Activated CD8-positive, alpha-beta memory T cell treated with anti-CD3 and anti-CD28 coated beads for 36 hours (primary cell): ENCODE measurements at regions not wholly inside any gene's neighbourhood (a gene's known extent, or its start where the extent isn't known, plus 50 kb on each side); places are given as distances from the start of the nearest gene placed in this dataset.
"Not testable (repeated sequence)": the region's sequence is repeated elsewhere in the genome, so short reads cannot be mapped to it uniquely, and the experiment has no call there.

ENCODE experiments used
- CTCF ChIA-PET: fragments of 350-600 bp; sonication (Branson Sonifier 250); formaldehyde crosslinking; loops from one replicate; lab custom pipeline; 2021; ENCODE audit warnings: antibody characterized with exemption; lab: Charles Lee
- POLR2A ChIA-PET: fragments of 350-600 bp; sonication (Branson Sonifier 250); formaldehyde crosslinking; loops from one replicate; lab custom pipeline; 2021; ENCODE audit warnings: antibody characterized with exemption; lab: Charles Lee

GRCh38 chr21:31443736-31444521 lies 99.9 kb upstream of the TIAM1 start:
- POLR2A ChIA-PET: no interaction called here
- CTCF ChIA-PET: no interaction called here

- CTCF ChIA-PET: no interaction called here
- POLR2A ChIA-PET: no interaction called here
Measured at GRCh38 chr21:31442339-31442738, 98.3 kb upstream of the TIAM1 start.

GRCh38 chr21:31429506-31429905 lies 85.4 kb upstream of the TIAM1 start:
- ChIA-PET POLR2A (no interaction called here), CTCF (no interaction called here)

- POLR2A ChIA-PET: interaction anchor here (0.5 kb wide), 1 partner anchor 65 kb away, joined by 3 read pairs; no protein-coding TSS in a partner anchor
- CTCF ChIA-PET: interaction anchor here (1.2 kb wide), 1 partner anchor 72 kb away, joined by 4 read pairs; no protein-coding TSS in a partner anchor
Measured at GRCh38 chr21:31426235-31426797, 82.3 kb upstream of the TIAM1 start.

- CTCF ChIA-PET: no interaction called here
- POLR2A ChIA-PET: interaction anchor here (0.6 kb wide), 1 partner anchor 9 kb away, joined by 3 read pairs; no protein-coding TSS in a partner anchor
Measured at GRCh38 chr21:31425138-31425537, 81.1 kb upstream of the TIAM1 start.

- ChIA-PET CTCF (interaction anchor here (0.6 kb wide), 1 partner anchor 219 kb away, joined by 3 read pairs; no protein-coding TSS in a partner anchor), POLR2A (no interaction called here)
Measured at GRCh38 chr21:31424058-31424457, 80.0 kb upstream of the TIAM1 start.

GRCh38 chr21:31420988-31421387 lies 76.9 kb upstream of the TIAM1 start:
- POLR2A ChIA-PET: no interaction called here
- CTCF ChIA-PET: no interaction called here

GRCh38 chr21:31420354-31420753 lies 76.3 kb upstream of the TIAM1 start:
- ChIA-PET POLR2A (no interaction called here), CTCF (no interaction called here)

GRCh38 chr21:31418377-31419001 lies 74.4 kb upstream of the TIAM1 start:
- ChIA-PET CTCF (no interaction called here), POLR2A (no interaction called here)

- POLR2A ChIA-PET, CTCF ChIA-PET: not testable (repeated sequence)
Measured at GRCh38 chr21:31417214-31417613, 73.2 kb upstream of the TIAM1 start.

GRCh38 chr21:31416465-31416864 lies 72.4 kb upstream of the TIAM1 start:
- ChIA-PET CTCF (no interaction called here), POLR2A (interaction anchor here (0.5 kb wide), 1 partner anchor 8 kb away, joined by 3 read pairs; no protein-coding TSS in a partner anchor)

GRCh38 chr21:31414263-31415000 lies 70.4 kb upstream of the TIAM1 start:
- ChIA-PET CTCF (interaction anchor here (0.5 kb wide), 1 partner anchor 37 kb away, joined by 3 read pairs; no protein-coding TSS in a partner anchor), POLR2A (no interaction called here)

GRCh38 chr21:31413698-31414097 lies 69.6 kb upstream of the TIAM1 start:
- ChIA-PET POLR2A (no interaction called here), CTCF (interaction anchor here (0.5 kb wide), 1 partner anchor 37 kb away, joined by 3 read pairs; no protein-coding TSS in a partner anchor)

GRCh38 chr21:31410499-31411131 lies 66.6 kb upstream of the TIAM1 start:
- CTCF ChIA-PET: no interaction called here
- POLR2A ChIA-PET: no interaction called here

- ChIA-PET POLR2A (no interaction called here), CTCF (no interaction called here)
Measured at GRCh38 chr21:31409831-31410487, 65.9 kb upstream of the TIAM1 start.

- POLR2A ChIA-PET: no interaction called here
- CTCF ChIA-PET: no interaction called here
Measured at GRCh38 chr21:31408301-31409088, 64.4 kb upstream of the TIAM1 start.

- ChIA-PET CTCF (no interaction called here), POLR2A (no interaction called here)
Measured at GRCh38 chr21:31406510-31406909, 62.4 kb upstream of the TIAM1 start.

- CTCF ChIA-PET: no interaction called here
- POLR2A ChIA-PET: no interaction called here
Measured at GRCh38 chr21:31405604-31406003, 61.5 kb upstream of the TIAM1 start.
